HG03045 (cell line): ENCODE measurements at regions not wholly inside any gene's neighbourhood (a gene's known extent, or its start where the extent isn't known, plus 50 kb on each side); places are given as distances from the start of the nearest gene placed in this dataset.

ENCODE experiments used
- ATAC-seq: cut with Tn5 transposase; IDR thresholded peaks from one replicate; pipeline ENCODE4 v1.9.1; 2021; ENCODE audit warnings: mild to moderate bottlenecking, moderate library complexity; ENCODE audit not compliant: unreplicated experiment

DNA sequence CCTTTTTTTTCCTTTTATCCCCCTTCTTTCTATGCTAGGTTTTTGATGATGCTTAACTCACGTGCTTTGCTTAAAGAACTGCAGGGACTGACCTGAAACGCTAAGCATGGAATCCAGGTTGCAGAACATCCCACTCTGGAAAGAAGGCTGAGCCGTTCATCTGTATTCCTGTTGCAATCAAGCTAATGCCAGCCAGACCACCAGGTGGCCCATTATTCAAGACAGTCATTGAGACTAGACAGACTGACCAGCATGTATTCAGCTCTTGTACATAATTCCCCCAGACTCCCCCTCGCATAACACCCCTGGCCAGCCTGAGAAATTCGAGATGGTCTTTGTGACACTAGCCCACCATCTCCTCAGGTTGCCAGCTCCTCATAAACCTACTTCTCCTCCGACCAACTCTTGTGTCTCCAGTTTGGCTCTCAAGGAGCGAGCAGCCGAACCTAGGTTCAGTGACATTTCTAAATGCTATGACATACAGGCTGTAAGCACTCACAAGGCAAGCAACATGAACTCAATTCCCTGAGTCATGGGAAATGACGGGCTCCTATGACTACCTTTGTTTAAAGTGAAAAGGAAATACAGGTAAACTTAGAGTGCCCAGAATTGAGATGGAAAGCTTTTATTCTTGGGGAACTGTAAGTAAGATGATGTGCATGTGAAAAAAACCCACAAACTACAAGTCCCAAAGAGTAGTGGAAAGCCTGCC is 309.3 kb upstream of the CDYL start:
- no peak for ATAC-seq

GRCh38 chr6:4466261-4466660 is 309.9 kb upstream of the CDYL start:
- no peak for ATAC-seq

DNA sequence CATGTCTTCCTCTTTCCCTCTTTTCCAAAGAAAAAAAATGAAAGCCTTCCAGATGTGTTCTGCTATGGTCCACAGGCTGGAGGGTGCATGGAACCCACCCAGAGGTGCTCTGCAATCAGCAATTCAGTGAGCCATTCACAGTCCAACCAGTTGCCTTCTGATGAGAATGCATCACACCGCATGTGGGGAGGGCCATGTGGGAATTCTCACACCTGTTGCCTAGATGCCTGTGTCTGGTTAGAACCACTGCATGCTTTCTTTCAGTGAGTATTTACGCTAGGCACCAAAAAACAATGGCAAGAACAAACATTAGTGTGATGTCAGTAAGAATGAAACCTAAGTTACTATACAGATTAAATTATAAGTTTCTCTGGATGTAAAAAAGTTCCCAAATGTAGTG is 311.6 kb upstream of the CDYL start:
- no peak for ATAC-seq

- ATAC-seq, result no peak
These were observed 313.0 kb upstream of the CDYL start for GRCh38 chr6:4463236-4463635.

DNA sequence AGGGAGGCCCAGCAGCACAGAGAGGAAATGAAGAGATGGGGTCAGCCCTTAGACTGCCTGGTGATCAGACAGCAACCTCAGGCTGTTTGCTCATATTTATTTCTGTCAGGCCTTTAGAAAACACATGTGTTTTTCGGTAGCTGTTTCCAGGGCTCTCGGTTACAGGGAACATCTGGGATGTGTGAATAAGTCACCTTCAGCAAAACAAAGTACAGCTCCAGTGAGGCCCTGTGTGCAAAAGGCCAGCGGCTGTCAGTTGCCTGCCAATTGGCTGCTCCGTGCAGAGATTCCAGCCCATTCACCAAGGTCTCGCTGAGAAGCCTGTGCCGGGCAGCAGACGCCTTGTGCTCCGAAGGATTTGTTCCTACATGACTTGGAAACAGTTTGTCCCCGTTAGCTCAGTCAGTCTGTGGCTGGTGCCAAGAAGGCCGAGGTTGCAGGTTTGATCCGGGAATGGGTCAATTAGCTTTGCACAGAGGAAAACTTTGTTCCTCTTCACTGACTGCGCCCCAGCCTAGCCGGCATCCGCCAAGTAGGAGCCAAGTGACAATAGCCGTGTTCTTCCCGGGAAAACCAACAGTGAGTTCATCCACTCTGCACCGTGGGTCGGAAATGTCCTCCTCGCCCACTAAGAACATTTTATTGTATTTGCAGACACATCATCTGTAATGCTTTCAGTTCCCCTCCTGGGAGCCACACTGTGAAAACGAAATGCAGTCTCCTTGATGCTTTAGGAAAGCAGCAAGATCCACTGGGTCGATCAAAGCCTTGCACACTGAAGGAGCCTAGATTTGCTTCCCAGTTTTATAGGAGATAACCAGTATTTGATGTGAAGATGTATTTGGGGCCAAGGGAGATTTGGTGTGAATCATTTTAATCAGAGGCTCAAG is 315.4 kb upstream of the CDYL start:
- ATAC-seq, result no peak

- ATAC-seq, result no peak
These were observed 316.2 kb upstream of the CDYL start for GRCh38 chr6:4459996-4460395.

- ATAC-seq, result no peak
These were observed 317.2 kb upstream of the CDYL start for GRCh38 chr6:4459032-4459431.

GRCh38 chr6:4451718-4452117 is 316.3 kb upstream of the ECI2 start:
- no peak for ATAC-seq

DNA sequence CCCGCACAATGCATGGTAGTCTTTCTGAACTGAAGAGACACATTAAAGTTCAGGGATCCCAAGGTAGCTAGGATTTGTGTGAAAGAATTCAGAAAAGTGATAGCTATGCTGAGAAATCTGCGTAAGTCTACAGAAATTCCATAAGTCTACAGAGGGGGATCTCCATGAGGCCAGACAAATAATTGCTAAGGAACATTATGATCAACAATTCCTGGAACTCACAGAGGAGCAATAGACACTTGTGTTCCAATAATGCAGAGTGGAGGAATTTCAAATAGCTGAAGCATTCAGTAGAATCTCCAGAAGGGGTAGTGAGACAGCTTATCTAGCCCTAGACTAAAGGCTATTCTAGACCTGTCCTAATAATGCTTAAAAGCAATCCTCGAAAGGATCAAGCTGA is 315.7 kb upstream of the ECI2 start:
- no peak for ATAC-seq

GRCh38 chr6:4450237-4450636 is 314.9 kb upstream of the ECI2 start:
- ATAC-seq, result no peak

DNA sequence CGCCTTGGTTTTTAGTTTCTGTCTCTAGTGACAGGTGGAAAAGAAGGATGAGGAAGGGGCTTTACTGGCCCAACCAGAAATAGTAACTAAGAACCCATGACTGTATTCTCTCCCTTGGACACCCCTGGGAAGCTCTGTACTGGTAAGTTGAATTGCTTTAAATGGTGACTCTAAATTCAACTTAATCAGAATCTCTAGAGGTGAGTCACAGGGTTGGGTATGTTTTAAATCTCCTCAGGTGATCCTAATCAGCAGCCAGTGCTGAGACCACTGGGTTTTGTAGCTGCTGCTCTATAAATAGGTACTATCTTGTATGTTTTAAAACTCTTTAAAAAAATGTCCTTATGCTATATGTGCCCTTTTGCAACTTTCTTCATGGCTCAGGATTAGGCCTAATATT is 314.0 kb upstream of the ECI2 start:
- ATAC-seq, result no peak

DNA sequence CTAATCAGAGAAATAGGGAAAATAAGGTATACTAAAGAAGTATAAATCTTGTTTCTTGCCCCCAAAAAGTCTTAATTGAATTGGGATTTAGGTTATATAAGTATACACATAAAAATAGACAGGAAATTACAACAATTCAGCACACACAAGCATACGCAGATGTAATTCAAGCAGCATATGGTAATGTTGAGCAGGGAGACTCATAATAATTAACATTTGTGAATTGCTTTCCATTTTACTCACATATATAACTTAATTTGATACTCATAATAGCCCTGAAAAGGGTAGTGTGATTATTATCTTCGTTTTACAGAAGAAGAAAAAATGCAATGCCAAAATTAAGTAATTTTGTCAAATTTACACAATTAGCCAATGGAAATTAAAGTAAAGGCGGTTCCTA is 313.5 kb upstream of the ECI2 start:
- ATAC-seq, result no peak

- no peak for ATAC-seq
These were observed 312.4 kb upstream of the ECI2 start for GRCh38 chr6:4447639-4448330.

- no peak for ATAC-seq
These were observed 311.6 kb upstream of the ECI2 start for GRCh38 chr6:4446982-4447381.

- ATAC-seq, result no peak
These were observed 306.6 kb upstream of the ECI2 start for GRCh38 chr6:4441981-4442434.

- ATAC-seq, result no peak
These were observed 303.8 kb upstream of the ECI2 start for GRCh38 chr6:4439159-4439558.

DNA sequence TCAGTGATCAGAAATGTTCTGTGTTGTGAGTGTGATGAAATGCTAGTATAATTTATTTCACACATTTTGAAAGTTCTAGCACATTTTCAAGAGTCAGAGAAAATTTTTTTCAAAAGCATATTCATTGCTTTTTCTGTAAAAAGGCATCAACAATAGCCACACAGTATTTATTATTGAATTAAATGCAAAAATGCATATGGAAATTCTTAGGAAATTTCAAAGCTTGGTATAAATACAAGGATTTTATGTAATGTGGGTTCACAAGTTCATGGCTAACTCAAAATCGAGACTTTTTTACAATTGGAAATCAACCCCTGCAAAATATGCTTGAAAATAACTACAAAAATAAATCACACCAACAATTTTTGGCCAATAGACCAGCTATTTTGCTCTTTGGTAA is 302.0 kb upstream of the ECI2 start:
- no peak for ATAC-seq

DNA sequence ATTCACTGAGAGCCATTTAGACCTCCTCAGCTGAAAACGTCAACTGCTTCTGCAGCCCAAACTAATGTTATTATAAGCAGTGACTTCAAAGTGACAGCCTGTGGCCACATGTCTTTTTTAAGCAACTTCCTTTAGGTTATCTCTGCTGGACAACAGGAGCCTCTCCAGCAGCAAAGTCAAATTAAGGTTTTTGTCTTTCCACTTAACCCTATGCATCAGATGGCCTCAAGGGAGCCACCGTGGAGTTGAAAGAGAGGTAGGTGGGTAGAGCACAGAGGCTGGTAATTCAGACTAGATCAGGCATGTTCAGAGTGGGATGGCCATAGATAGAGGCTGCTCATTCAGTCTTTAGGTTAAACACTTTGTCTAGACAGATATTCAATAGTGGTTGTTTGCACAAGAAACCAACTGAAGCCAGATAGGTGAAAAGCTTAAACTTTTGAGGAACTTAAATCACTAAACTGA is 300.6 kb upstream of the ECI2 start:
- ATAC-seq, result no peak

DNA sequence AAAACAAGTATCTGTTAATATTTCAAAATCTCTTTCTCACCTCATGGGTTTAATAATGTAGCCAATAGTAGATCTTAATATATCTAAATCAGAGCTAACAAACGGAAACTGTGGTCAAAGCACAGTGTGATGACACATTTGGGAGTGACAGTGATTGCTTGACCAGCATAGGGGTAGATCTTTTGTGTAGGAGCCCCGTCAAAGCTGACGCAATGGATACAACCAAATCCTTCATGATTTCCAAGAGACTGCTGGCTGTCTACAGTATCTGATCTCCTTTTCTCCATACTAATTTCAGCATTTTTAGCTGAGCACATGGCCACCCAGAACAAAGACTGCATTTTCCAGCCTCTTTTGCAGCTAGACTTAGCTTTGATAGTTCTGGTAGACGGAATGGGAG is 299.3 kb upstream of the ECI2 start:
- ATAC-seq, result no peak

DNA sequence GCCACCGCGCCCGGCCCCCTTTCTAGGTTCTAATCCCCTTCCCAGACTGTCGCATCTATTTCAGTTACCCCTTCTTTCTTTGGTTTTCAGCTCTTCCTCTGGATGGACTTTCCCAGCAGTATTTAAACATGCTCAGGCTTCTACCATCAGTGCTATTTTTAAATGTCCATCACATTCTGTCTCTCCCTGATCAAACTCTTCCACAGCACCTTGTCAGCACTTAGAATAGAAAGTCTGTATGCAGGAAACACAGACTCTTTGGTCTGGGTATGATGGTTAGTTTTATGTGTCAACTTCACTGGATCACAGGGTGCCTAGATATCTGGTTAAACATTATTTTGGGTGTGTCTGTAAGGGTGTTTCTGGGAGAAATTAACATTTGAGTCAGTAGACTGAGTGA is 297.8 kb upstream of the ECI2 start:
- ATAC-seq, result no peak

DNA sequence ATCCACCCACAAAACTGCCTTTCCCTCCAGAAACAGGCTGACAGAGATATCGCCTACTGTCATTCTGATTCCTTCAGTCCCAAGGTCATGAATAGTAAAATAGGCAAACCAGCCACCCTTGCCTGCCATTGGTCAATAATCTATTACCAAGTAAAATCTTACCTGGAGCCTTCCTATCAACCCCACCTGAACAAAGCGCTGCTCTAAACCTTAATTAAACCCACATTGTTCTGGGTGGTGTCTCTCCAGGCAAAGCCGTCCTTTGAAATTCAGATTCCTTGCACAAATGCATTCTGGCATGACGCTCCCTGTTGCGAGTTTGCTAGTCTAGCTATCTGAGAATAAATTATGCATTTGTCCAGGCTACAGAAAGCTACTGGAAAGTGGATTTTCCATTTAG is 291.6 kb upstream of the ECI2 start:
- ATAC-seq, result no peak

GRCh38 chr6:4421837-4422236 is 286.5 kb upstream of the ECI2 start:
- no peak for ATAC-seq
